Neural cell (in vitro differentiated cells): ENCODE measurements at regions not wholly inside any gene's neighbourhood (a gene's known extent, or its start where the extent isn't known, plus 50 kb on each side); places are given as distances from the start of the nearest gene placed in this dataset.
"Not testable (repeated sequence)": the region's sequence is repeated elsewhere in the genome, so short reads cannot be mapped to it uniquely, and the experiment has no call there.

Experiments used
- CTCF ChIP-seq: fragments of 450-650 bp; IDR thresholded peaks from 2 replicates; pipeline ENCODE4 v1.5.1; 2014; ENCODE audit warnings: antibody characterized with exemption, mild to moderate bottlenecking, moderate library complexity; ENCODE audit not compliant: poor library complexity, severe bottlenecking
- EP300 ChIP-seq: fragments of 450-650 bp; conservative IDR thresholded peaks from 2 replicates; pipeline ENCODE4 v1.6.1; 2014; ENCODE audit warnings: antibody characterized with exemption, mild to moderate bottlenecking, moderate library complexity; ENCODE audit not compliant: poor library complexity, severe bottlenecking
- POLR2AphosphoS5 ChIP-seq: IDR thresholded peaks from 2 replicates; pipeline ENCODE4 v1.6.1; 2012
- REST ChIP-seq: IDR thresholded peaks from 2 replicates; pipeline ENCODE4 v1.6.1; 2012; ENCODE audit warnings: borderline replicate concordance

GRCh38 chr10:106343539-106343938, 821.0 kb downstream of the SORCS1 start:
- not testable (repeated sequence) for TF ChIP-seq CTCF, POLR2AphosphoS5, EP300, REST
